SK-N-SH treated with all-trans-retinoic acid at 6 μM for 48 hours (cell line): ENCODE measurements at regions not wholly inside any gene's neighbourhood (a gene's known extent, or its start where the extent isn't known, plus 50 kb on each side); places are given as distances from the start of the nearest gene placed in this dataset.
A peak's percentile ranks its signal among the peaks of the same experiment; 100 is the strongest.

Experiments used
- ATAC-seq: fragments of 200-7000 bp; cut with Tn5 transposase; 3 replicates; pipeline ENCODE4 v1.9.1; 2020; ENCODE audit warnings: mild to moderate bottlenecking, moderate library complexity
- ARNTL ChIP-seq: fragments of 450-650 bp; formaldehyde crosslinking; IDR thresholded peaks from 2 replicates; pipeline ENCODE4 v1.5.0; 2020; ENCODE audit warnings: low read depth, mild to moderate bottlenecking, moderate library complexity, borderline replicate concordance
- BACH2 ChIP-seq: fragments of 250-450 bp; sonication (Bioruptor Pico); IDR thresholded peaks from 2 replicates; pipeline ENCODE4 v1.9.0; 2021; ENCODE audit warnings: mild to moderate bottlenecking, borderline replicate concordance
- CREB5 ChIP-seq: fragments of 250-450 bp; sonication (Bioruptor Pico); IDR thresholded peaks from 2 replicates; pipeline ENCODE4 v1.5.1; 2020; ENCODE audit warnings: low read depth, mild to moderate bottlenecking, moderate library complexity
- CSDC2 ChIP-seq: fragments of 250-450 bp; sonication (Bioruptor Pico); IDR thresholded peaks from 2 replicates; pipeline ENCODE4 v1.5.0; 2020; ENCODE audit warnings: mild to moderate bottlenecking, moderate library complexity
- CSRNP3 ChIP-seq: fragments of 250-450 bp; sonication (Bioruptor Pico); IDR thresholded peaks from 2 replicates; pipeline ENCODE4 v1.5.1; 2021; ENCODE audit warnings: mild to moderate bottlenecking, moderate library complexity
- ESRRG ChIP-seq: fragments of 250-450 bp; sonication (Bioruptor Pico); IDR thresholded peaks from 2 replicates; pipeline ENCODE4 v1.6.1; 2021; ENCODE audit warnings: mild to moderate bottlenecking
- GLIS3 ChIP-seq: fragments of 250-450 bp; sonication (Bioruptor Pico); IDR thresholded peaks from 2 replicates; pipeline ENCODE4 v1.5.0; 2020; ENCODE audit warnings: mild to moderate bottlenecking, moderate library complexity
- ISL1 ChIP-seq: fragments of 250-450 bp; sonication (Bioruptor Pico); IDR thresholded peaks from 2 replicates; pipeline ENCODE4 v2.1.2; 2022; ENCODE audit warnings: mild to moderate bottlenecking, moderate library complexity
- OSR1 ChIP-seq: fragments of 250-450 bp; sonication (Bioruptor Pico); IDR thresholded peaks from 2 replicates; pipeline ENCODE4 v1.8.0; 2022; ENCODE audit warnings: moderate library complexity, mild to moderate bottlenecking, inconsistent platforms
- PATZ1 ChIP-seq: fragments of 250-450 bp; sonication (Bioruptor Pico); IDR thresholded peaks from 2 replicates; pipeline ENCODE4 v1.8.0; 2020; ENCODE audit warnings: mild to moderate bottlenecking, moderate library complexity, borderline replicate concordance
- POU6F1 ChIP-seq: fragments of 250-450 bp; sonication (Bioruptor Pico); IDR thresholded peaks from 2 replicates; pipeline ENCODE4 v1.8.0; 2021; ENCODE audit warnings: low read depth, mild to moderate bottlenecking, moderate library complexity, borderline replicate concordance
- RARB ChIP-seq: fragments of 250-450 bp; sonication (Bioruptor Pico); IDR thresholded peaks from 2 replicates; pipeline ENCODE4 v1.8.0; 2021; ENCODE audit warnings: mild to moderate bottlenecking, moderate library complexity
- SNAI2 ChIP-seq: fragments of 250-450 bp; sonication (Bioruptor Pico); IDR thresholded peaks from 2 replicates; pipeline ENCODE4 v1.5.0; 2020; ENCODE audit warnings: mild to moderate bottlenecking, moderate library complexity
- TOX ChIP-seq: fragments of 250-450 bp; sonication (Bioruptor Pico); IDR thresholded peaks from 2 replicates; pipeline ENCODE4 v1.8.0; 2021; ENCODE audit warnings: mild to moderate bottlenecking, moderate library complexity, borderline replicate concordance
- TSHZ2 ChIP-seq: fragments of 250-450 bp; sonication (Bioruptor Pico); IDR thresholded peaks from 2 replicates; pipeline ENCODE4 v1.5.0; 2020; ENCODE audit warnings: mild to moderate bottlenecking, moderate library complexity
- ZC3H10 ChIP-seq: fragments of 250-450 bp; sonication (Bioruptor Pico); IDR thresholded peaks from 2 replicates; pipeline ENCODE4 v1.5.1; 2021; ENCODE audit warnings: mild to moderate bottlenecking, moderate library complexity
- ZFP3 ChIP-seq: fragments of 250-450 bp; sonication (Bioruptor Pico); IDR thresholded peaks from 2 replicates; pipeline ENCODE4 v1.5.0; 2020; ENCODE audit warnings: mild to moderate bottlenecking, moderate library complexity
- ZFP30 ChIP-seq: fragments of 450-650 bp; formaldehyde crosslinking; IDR thresholded peaks from 2 replicates; pipeline ENCODE4 v1.5.0; 2022; ENCODE audit warnings: mild to moderate bottlenecking, moderate library complexity
- ZNF565 ChIP-seq: fragments of 450-650 bp; formaldehyde crosslinking; conservative IDR thresholded peaks from 2 replicates; pipeline ENCODE4 v1.5.0; 2020; ENCODE audit warnings: low read depth, mild to moderate bottlenecking, moderate library complexity
- ZNF70 ChIP-seq: fragments of 450-650 bp; formaldehyde crosslinking; IDR thresholded peaks from 2 replicates; pipeline ENCODE4 v1.5.0; 2020; ENCODE audit warnings: mild to moderate bottlenecking, moderate library complexity
- ZNF8 ChIP-seq: fragments of 450-650 bp; formaldehyde crosslinking; IDR thresholded peaks from 2 replicates; pipeline ENCODE4 v1.5.0; 2020; ENCODE audit warnings: mild to moderate bottlenecking, moderate library complexity

GRCh38 chr18:40692871-40693270, 1262.2 kb upstream of the PIK3C3 start:
- TF ChIP-seq ZFP30 (CRISPR knock-in tag) (no peak), TSHZ2 (CRISPR knock-in tag) (no peak), ESRRG (CRISPR knock-in tag) (no peak), ZFP3 (CRISPR knock-in tag) (no peak), PATZ1 (CRISPR knock-in tag) (no peak), SNAI2 (no peak), TOX (CRISPR knock-in tag) (no peak), ZNF70 (no peak), RARB (CRISPR knock-in tag) (no peak), OSR1 (CRISPR knock-in tag) (no peak), CSRNP3 (CRISPR knock-in tag) (no peak)

GRCh38 chr18:40690062-40690461, 1265.0 kb upstream of the PIK3C3 start:
- TF ChIP-seq ISL1 (CRISPR knock-in tag) (peak; percentile 81), ZFP30 (CRISPR knock-in tag) (no peak), TOX (CRISPR knock-in tag) (no peak), ZC3H10 (CRISPR knock-in tag) (peak; percentile 18; the same call in 1 of the 2 replicates)
- peak; percentile 77 for ATAC-seq

More at GRCh38 chr18:40692871-40693270, 1262.2 kb upstream of the PIK3C3 start:
- no peak for ATAC-seq

GRCh38 chr18:40687399-40687798, 1267.6 kb upstream of the PIK3C3 start:
- TF ChIP-seq CSDC2 (CRISPR knock-in tag) (no peak), ARNTL (CRISPR knock-in tag) (no peak), ZC3H10 (CRISPR knock-in tag) (no peak), ISL1 (CRISPR knock-in tag) (0 out of 2 replicates have a peak, but pooled peaks have one; percentile 7)
- no peak for ATAC-seq

GRCh38 chr18:40686836-40687235, 1268.2 kb upstream of the PIK3C3 start:
- no peak for ATAC-seq
- TF ChIP-seq SNAI2 = no peak
- no peak for TF ChIP-seq GLIS3
- TF ChIP-seq RARB (CRISPR knock-in tag) = no peak
- TF ChIP-seq TSHZ2 (CRISPR knock-in tag) = no peak
- TF ChIP-seq TOX (CRISPR knock-in tag) = no peak
- TF ChIP-seq ZNF8 (CRISPR knock-in tag) = no peak
- TF ChIP-seq CSDC2 (CRISPR knock-in tag) = no peak
- TF ChIP-seq CREB5 (CRISPR knock-in tag) = no peak
- TF ChIP-seq ISL1 (CRISPR knock-in tag) = no peak
- no peak for TF ChIP-seq ZFP3 (CRISPR knock-in tag)
- TF ChIP-seq BACH2 = no peak
- no peak for TF ChIP-seq PATZ1 (CRISPR knock-in tag)
- no peak for TF ChIP-seq ESRRG (CRISPR knock-in tag)
- no peak for TF ChIP-seq ZNF565 (CRISPR knock-in tag)
- TF ChIP-seq OSR1 (CRISPR knock-in tag) = no peak
- TF ChIP-seq POU6F1 (CRISPR knock-in tag) = no peak
